Lower leg skin (tissue), 3 donors: ENCODE measurements at regions not wholly inside any gene's neighbourhood (a gene's known extent, or its start where the extent isn't known, plus 50 kb on each side); places are given as distances from the start of the nearest gene placed in this dataset.

Source experiments
- POLR2A ChIP-seq, 2 donors: fragments of 450-650 bp; IDR thresholded peaks; one replicate each; pipeline ENCODE4 v1.6.1; 2016 to 2017; ENCODE audit warnings: antibody characterized with exemption in 2 of 2, mild to moderate bottlenecking in 1 of 2, moderate library complexity in 1 of 2
- TF ChIP-seq, protein P1 (sequence below), 3 donors: fragments of 450-650 bp; IDR thresholded peaks; one replicate each; pipeline ENCODE4 v1.5.1; 2016; ENCODE audit warnings: antibody characterized with exemption in 3 of 3, mild to moderate bottlenecking in 3 of 3, moderate library complexity in 2 of 3

DNA sequence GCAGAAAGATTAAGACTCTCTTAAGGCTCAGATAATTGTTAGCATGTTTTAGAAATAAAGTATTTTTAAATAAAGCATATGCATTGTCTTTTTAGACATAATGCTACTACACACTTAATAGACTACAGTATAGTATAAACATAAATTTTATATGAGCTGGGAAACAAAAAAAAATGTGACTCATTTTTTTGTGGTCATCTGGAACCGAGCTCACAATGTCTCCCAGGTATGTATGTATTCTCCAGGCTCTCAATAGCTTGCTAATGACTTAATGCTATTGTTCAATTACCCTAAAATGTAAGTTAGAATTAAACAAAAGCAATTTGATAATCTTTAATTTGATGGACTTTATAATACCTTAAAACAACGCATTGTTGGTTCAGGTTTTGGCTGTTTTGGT, 167.2 kb downstream of the NUP35 start:
- TF ChIP-seq, protein P1, sequence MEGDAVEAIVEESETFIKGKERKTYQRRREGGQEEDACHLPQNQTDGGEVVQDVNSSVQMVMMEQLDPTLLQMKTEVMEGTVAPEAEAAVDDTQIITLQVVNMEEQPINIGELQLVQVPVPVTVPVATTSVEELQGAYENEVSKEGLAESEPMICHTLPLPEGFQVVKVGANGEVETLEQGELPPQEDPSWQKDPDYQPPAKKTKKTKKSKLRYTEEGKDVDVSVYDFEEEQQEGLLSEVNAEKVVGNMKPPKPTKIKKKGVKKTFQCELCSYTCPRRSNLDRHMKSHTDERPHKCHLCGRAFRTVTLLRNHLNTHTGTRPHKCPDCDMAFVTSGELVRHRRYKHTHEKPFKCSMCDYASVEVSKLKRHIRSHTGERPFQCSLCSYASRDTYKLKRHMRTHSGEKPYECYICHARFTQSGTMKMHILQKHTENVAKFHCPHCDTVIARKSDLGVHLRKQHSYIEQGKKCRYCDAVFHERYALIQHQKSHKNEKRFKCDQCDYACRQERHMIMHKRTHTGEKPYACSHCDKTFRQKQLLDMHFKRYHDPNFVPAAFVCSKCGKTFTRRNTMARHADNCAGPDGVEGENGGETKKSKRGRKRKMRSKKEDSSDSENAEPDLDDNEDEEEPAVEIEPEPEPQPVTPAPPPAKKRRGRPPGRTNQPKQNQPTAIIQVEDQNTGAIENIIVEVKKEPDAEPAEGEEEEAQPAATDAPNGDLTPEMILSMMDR (IDR thresholded peaks at IDR 0.05): no peak
- no peak for TF ChIP-seq POLR2A (IDR thresholded peaks at IDR 0.05)
